ENCODE measurements at regions not wholly inside any gene's neighbourhood (a gene's known extent, or its start where the extent isn't known, plus 50 kb on each side); places are given as distances from the start of the nearest gene placed in this dataset.

DNA sequence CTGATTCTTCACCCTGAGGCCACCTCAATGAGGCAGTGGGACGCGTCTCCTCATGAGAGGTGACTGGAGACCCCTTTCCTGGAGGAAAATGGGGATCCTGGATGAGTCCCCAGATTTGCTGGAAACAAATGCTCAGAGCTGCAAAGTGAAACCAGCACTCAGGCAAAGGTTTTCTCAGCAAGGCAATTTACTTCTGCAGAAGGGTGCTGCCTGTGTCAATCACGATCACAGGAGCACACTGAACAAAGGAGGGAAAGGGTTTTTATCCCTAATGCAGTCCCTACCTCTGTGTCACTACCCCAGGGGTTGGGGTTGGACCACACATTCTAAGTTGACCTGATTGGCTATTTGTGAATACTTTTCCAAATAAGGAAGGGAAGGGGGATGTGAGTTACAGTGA is 69.9 kb upstream of the CDK20 start:
- no peaks in the 10 kb centered on the region for H3K79me1 ChIP-seq (ENCODE audit: insufficient read depth, low read depth, low read length, poor library complexity, severe bottlenecking)
- no peaks in the 10 kb centered on the region; the same call in 1 of the 2 replicates for H3K4me1 ChIP-seq (ENCODE audit: insufficient read depth, low read length)
- no peak overlapping the region for H4K5ac ChIP-seq (ENCODE audit: insufficient read length, low read depth, low read length)
- no peak overlapping the region for H3K23ac ChIP-seq (ENCODE audit: insufficient read length, low read depth, low read length)
- H3K36me3 Mint-ChIP-seq (ENCODE audit: insufficient read depth in 1 of 3, low read depth in 3 of 3) = peaks cover 18 to 28% (median 20%) of the 10 kb centered on the region in 3 experiments
- H4K20me1 ChIP-seq (ENCODE audit: control insufficient read depth, insufficient read depth, insufficient read length) = no peaks in the 10 kb centered on the region
- no peaks in the 10 kb centered on the region for H3K23me2 ChIP-seq (ENCODE audit: insufficient read length, low read depth, low read length, poor library complexity, severe bottlenecking)
- no peak overlapping the region for H3K18ac ChIP-seq (ENCODE audit: insufficient read length, low read depth, low read length)
- H3K27me3 Mint-ChIP-seq (ENCODE audit: low read depth) = no peaks in the 10 kb centered on the region; the same call in 1 of the 2 replicates
- H2AFZ ChIP-seq (ENCODE audit: low read length) = no peak overlapping the region
- no peak overlapping the region for H3K14ac ChIP-seq (ENCODE audit: insufficient read depth, low read length)
- no CpG with 5 or more reads among the region's 3 CpGs for WGBS (ENCODE audit: extremely low coverage, insufficient read length, low lambda C conversion rate)
- no peak overlapping the region for H3K4ac ChIP-seq (ENCODE audit: low read depth, low read length)
- H2BK12ac ChIP-seq (ENCODE audit: insufficient read length, low read depth, low read length) = no peak overlapping the region
- no peak for TF ChIP-seq CTCF (conservative IDR thresholded peaks at IDR 0.05)
- no peak overlapping the region for H3T11ph ChIP-seq (ENCODE audit: low read length)
- no peak overlapping the region for H2BK20ac ChIP-seq (ENCODE audit: low read depth, low read length, poor library complexity, severe bottlenecking)
- H3K4me2 ChIP-seq (ENCODE audit: insufficient read depth, insufficient read length, low read length) = no peak overlapping the region
- H4K8ac ChIP-seq (replicated peaks; ENCODE audit: insufficient read length, low read depth, low read length) = no peak overlapping the region
- H3K4me1 Mint-ChIP-seq = peaks cover 13 to 24% of the 10 kb centered on the region in 2 experiments
- no peak overlapping the region for H2AK5ac ChIP-seq (ENCODE audit: insufficient read length, low read length)
- H3K27ac ChIP-seq (ENCODE audit: insufficient read length, low read depth, low read length) = no peak overlapping the region
- H3K56ac ChIP-seq (ENCODE audit: insufficient read length, low read depth, low read length) = no peak overlapping the region
- peak overlapping the region in 1 of 2 experiments; percentile 12; a peak in 1 of 5 replicates for H3K4me3 Mint-ChIP-seq
- DNase-seq = no peak
- H3K27ac Mint-ChIP-seq = no peak overlapping the region; a peak in 1 of 7 replicates
- H4K91ac ChIP-seq (ENCODE audit: insufficient read length, low read depth, low read length) = no peak overlapping the region
- peaks cover 8% of the 10 kb centered on the region for H3K9me3 ChIP-seq (ENCODE audit: control insufficient read depth, low read depth, low read length)
- H3K9ac ChIP-seq (ENCODE audit: extremely low read depth, insufficient read length, low read length) = no peak overlapping the region
- H3K79me2 ChIP-seq (ENCODE audit: insufficient read depth, low read length) = no peaks in the 10 kb centered on the region
- peaks cover 22 to 36% of the 10 kb centered on the region in 2 experiments for H3K9me3 Mint-ChIP-seq
- H2BK15ac ChIP-seq (ENCODE audit: low read depth, low read length) = no peak overlapping the region
- no peaks in the 10 kb centered on the region for H3K27me3 ChIP-seq (ENCODE audit: insufficient read depth, low read length)
- no peak overlapping the region for H2BK120ac ChIP-seq (ENCODE audit: low read depth, low read length, poor library complexity, severe bottlenecking)
- H2BK5ac ChIP-seq (ENCODE audit: insufficient read length, low read length) = no peak overlapping the region
